ENCODE measurements at regions not wholly inside any gene's neighbourhood (a gene's known extent, or its start where the extent isn't known, plus 50 kb on each side); places are given as distances from the start of the nearest gene placed in this dataset.

- TF ChIP-seq CTCF (IDR thresholded peaks at IDR 0.05) (no peak), EP300 (IDR thresholded peaks at IDR 0.05) (no peak), POLR2A (IDR thresholded peaks at IDR 0.05) (no peak)
- Histone ChIP-seq H3K27ac (no peak overlapping the region), H3K27me3 (no peaks in the 10 kb centered on the region), H3K36me3 (no peaks in the 10 kb centered on the region), H3K4me1 (no peaks in the 10 kb centered on the region), H3K4me3 (no peak overlapping the region), H3K9me3 (peaks cover 0 to 4% (median 0%) of the 10 kb centered on the region in 4 donors)
- DNase-seq (ENCODE audit: low spot score in 2 of 2), result no peak
Measured at GRCh38 chr2:18701981-18702380, 112.6 kb upstream of the NT5C1B start.

GRCh38 chr2:18701546-18701945 lies 112.2 kb upstream of the NT5C1B start:
- Histone ChIP-seq H3K27ac (no peak overlapping the region), H3K36me3 (no peaks in the 10 kb centered on the region), H3K4me3 (no peak overlapping the region), H3K9me3 (peaks cover 0 to 4% (median 0%) of the 10 kb centered on the region in 4 donors), H3K27me3 (no peaks in the 10 kb centered on the region), H3K4me1 (no peaks in the 10 kb centered on the region)
- TF ChIP-seq CTCF (IDR thresholded peaks at IDR 0.05) (no peak), EP300 (IDR thresholded peaks at IDR 0.05) (no peak), POLR2A (IDR thresholded peaks at IDR 0.05) (no peak)
- 58 to 62% methylated on average over 2 of the region's 2 CpGs for WGBS, 2 donors
- DNase-seq (ENCODE audit: low spot score in 2 of 2), result no peak

- no peak overlapping the region for H3K4me3 ChIP-seq
- H3K4me1 ChIP-seq, result no peaks in the 10 kb centered on the region
- no peak for DNase-seq (ENCODE audit: low spot score in 2 of 2)
- WGBS, 2 donors, result 65 to 69% methylated on average over 6 of the region's 6 CpGs
- H3K27me3 ChIP-seq, result no peaks in the 10 kb centered on the region
- no peaks in the 10 kb centered on the region for H3K9me3 ChIP-seq
- no peak overlapping the region for H3K27ac ChIP-seq
- H3K36me3 ChIP-seq, result no peaks in the 10 kb centered on the region
- no peak for TF ChIP-seq CTCF (IDR thresholded peaks at IDR 0.05)
- no peak for TF ChIP-seq EP300 (IDR thresholded peaks at IDR 0.05)
- TF ChIP-seq POLR2A (IDR thresholded peaks at IDR 0.05), result no peak
Measured at GRCh38 chr2:18690342-18690741, 101.0 kb upstream of the NT5C1B start.

DNA sequence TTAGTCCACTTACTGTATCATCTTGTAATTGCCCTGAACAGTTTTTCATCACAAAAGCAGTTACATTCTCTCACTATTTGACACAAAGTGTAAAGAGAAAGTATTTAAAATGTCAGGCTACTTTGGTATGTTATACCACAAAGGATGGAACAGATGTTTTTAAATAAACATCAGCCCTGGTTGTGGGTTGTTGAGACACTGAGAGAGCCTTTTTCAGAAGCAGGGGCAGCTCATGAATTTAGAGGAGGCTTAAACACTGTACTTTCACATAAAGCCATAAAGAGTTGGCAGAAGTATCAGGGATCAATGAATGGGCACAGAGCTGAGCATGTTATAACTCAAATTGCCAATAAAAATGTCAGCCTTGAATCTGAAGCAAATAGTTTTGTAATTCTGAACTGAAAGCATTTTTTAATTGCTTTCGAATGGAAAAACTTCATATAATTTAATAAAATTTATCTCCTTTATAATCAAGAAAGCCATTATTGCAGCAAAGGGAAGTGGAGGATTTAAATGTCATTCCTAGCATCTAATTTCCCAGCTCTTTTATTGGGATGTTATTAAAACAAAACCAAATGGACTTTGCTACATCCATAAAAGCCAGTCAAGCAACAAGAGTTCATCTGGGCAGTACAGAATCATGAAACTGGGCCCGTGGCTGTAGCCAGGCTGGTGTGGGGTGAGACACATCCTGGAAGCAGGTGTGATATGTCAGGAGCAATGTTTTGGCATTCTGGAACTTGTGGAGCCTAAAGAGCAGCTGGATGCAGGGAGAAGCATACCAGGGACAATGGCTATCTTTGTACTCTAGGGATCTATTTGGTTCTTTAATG lies 95.1 kb upstream of the NT5C1B start:
- no peak for DNase-seq (ENCODE audit: low spot score in 2 of 2)
- H3K36me3 ChIP-seq, result no peaks in the 10 kb centered on the region
- H3K27ac ChIP-seq, result no peak overlapping the region
- H3K4me3 ChIP-seq, result no peak overlapping the region
- TF ChIP-seq POLR2A (IDR thresholded peaks at IDR 0.05), result no peak
- no peak for TF ChIP-seq EP300 (IDR thresholded peaks at IDR 0.05)
- TF ChIP-seq CTCF (IDR thresholded peaks at IDR 0.05), result no peak
- H3K27me3 ChIP-seq, result no peaks in the 10 kb centered on the region
- WGBS, 2 donors, result 41 to 46% methylated on average over 2 of the region's 2 CpGs
- no peaks in the 10 kb centered on the region for H3K4me1 ChIP-seq
- no peaks in the 10 kb centered on the region for H3K9me3 ChIP-seq

- H3K36me3 ChIP-seq, result no peaks in the 10 kb centered on the region
- TF ChIP-seq EP300 (IDR thresholded peaks at IDR 0.05) (no peak), CTCF (IDR thresholded peaks at IDR 0.05) (no peak), POLR2A (IDR thresholded peaks at IDR 0.05) (no peak)
- no peaks in the 10 kb centered on the region for H3K9me3 ChIP-seq
- H3K27me3 ChIP-seq, result no peaks in the 10 kb centered on the region
- no peaks in the 10 kb centered on the region for H3K4me1 ChIP-seq
- no peak for DNase-seq (ENCODE audit: low spot score in 2 of 2)
- no peak overlapping the region for H3K4me3 ChIP-seq
- H3K27ac ChIP-seq, result no peak overlapping the region
- WGBS, 2 donors, result 79 to 87% methylated on average over 1 of the region's 1 CpG
Measured at GRCh38 chr2:18682681-18683080, 93.3 kb upstream of the NT5C1B start.
